Right cardiac atrium (tissue), 5 donors: ENCODE measurements at regions not wholly inside any gene's neighbourhood (a gene's known extent, or its start where the extent isn't known, plus 50 kb on each side); places are given as distances from the start of the nearest gene placed in this dataset.

Experiments
- ATAC-seq, 2 donors: fragments of 200-7000 bp; cut with Tn5 transposase; one replicate each; pipeline versions ENCODE4 v1.8.0 to v1.9.1; 2020; ENCODE audit warnings: moderate library complexity in 2 of 2, mild to moderate bottlenecking in 1 of 2
- DNase-seq, 3 donors: peaks; one replicate each; pipeline ENCODE4 v3.0.0-alpha.2; 2020
- H3K27ac ChIP-seq: one replicate; pipeline ENCODE4 v1.5.1; 2013; ENCODE audit warnings: mild to moderate bottlenecking, low read length, control low read depth, moderate library complexity
- H3K27me3 ChIP-seq: one replicate; pipeline ENCODE4 v1.6.1; 2013; ENCODE audit not compliant: control insufficient read depth, insufficient read depth
- H3K4me1 ChIP-seq: one replicate; pipeline ENCODE4 v1.6.1; 2013; ENCODE audit warnings: low read length; ENCODE audit not compliant: control insufficient read depth, insufficient read depth
- H3K4me3 ChIP-seq: one replicate; pipeline ENCODE4 v1.5.1; 2013; ENCODE audit warnings: low read length, control low read depth
- H3K9me3 ChIP-seq: one replicate; pipeline ENCODE4 v1.6.1; 2013; ENCODE audit warnings: low read length; ENCODE audit not compliant: control insufficient read depth
- WGBS: extraction: QIAGEN DNeasy Blood & Tissue Kit; methylation state at CpG from one replicate; pipeline ENCODE4 v1.1.7; 2013; 5-methylcytosine and 5-hydroxymethylcytosine counted together
- intact Hi-C, 4 donors: fragments of 100-400 bp; cut with DNase I; formaldehyde crosslinking; loops; one replicate each; pipeline versions ENCODE4 v1.11.0 to v1.14.0; 2022 to 2023
- donor health status: healthy with polysubstance abuse.
- donor health status: DM: no; HTN: yes; CAD: no.
- donor health status: DM: no; HTN: no; CAD: no.
- donor health status: DM: no; HTN: yes; CAD: no; lungs with severe emphysema.
- donor health status: DM: yes; HTN: yes; CAD: no.

GRCh38 chr2:2861666-2862240 lies 515.9 kb downstream of the EIPR1 start:
- Histone ChIP-seq H3K4me3 (no peak overlapping the region), H3K4me1 (no peaks in the 10 kb centered on the region), H3K27me3 (no peaks in the 10 kb centered on the region), H3K27ac (no peak overlapping the region), H3K9me3 (no peaks in the 10 kb centered on the region)
- ATAC-seq (peak in 1 of 2 donors; percentile 10), DNase-seq (no peak)
- 69% methylated on average over 19 of the region's 19 CpGs for WGBS
- intact Hi-C loops: no loop called here

- DNase-seq (no peak), ATAC-seq (peak in 1 of 2 donors; percentile 26)
- Histone ChIP-seq H3K4me3 (no peak overlapping the region), H3K27me3 (no peaks in the 10 kb centered on the region), H3K27ac (no peak overlapping the region), H3K4me1 (no peaks in the 10 kb centered on the region), H3K9me3 (no peaks in the 10 kb centered on the region)
- intact Hi-C loops: no loop called here
- WGBS: 82% methylated on average over 20 of the region's 20 CpGs
Observed at GRCh38 chr2:2860589-2861300, 516.9 kb downstream of the EIPR1 start.

- DNase-seq (no peak), ATAC-seq (no peak)
- intact Hi-C loops: no loop called here
- H3K4me3 ChIP-seq: no peak overlapping the region
- no peak overlapping the region for H3K27ac ChIP-seq
- no peaks in the 10 kb centered on the region for H3K4me1 ChIP-seq
- no peaks in the 10 kb centered on the region for H3K27me3 ChIP-seq
- WGBS: 90% methylated on average over 9 of the region's 9 CpGs
- no peaks in the 10 kb centered on the region for H3K9me3 ChIP-seq
Observed at GRCh38 chr2:2859732-2860131, 517.9 kb downstream of the EIPR1 start.

- Histone ChIP-seq H3K27me3 (no peaks in the 10 kb centered on the region), H3K4me3 (no peak overlapping the region), H3K9me3 (no peaks in the 10 kb centered on the region), H3K4me1 (no peaks in the 10 kb centered on the region), H3K27ac (no peak overlapping the region)
- no peak for ATAC-seq
- WGBS: 95% methylated on average over 15 of the region's 15 CpGs
- intact Hi-C loops: no loop called here
- DNase-seq: no peak
Observed at GRCh38 chr2:2859164-2859563, 518.5 kb downstream of the EIPR1 start.

- Histone ChIP-seq H3K4me3 (no peak overlapping the region), H3K4me1 (no peaks in the 10 kb centered on the region), H3K27me3 (no peaks in the 10 kb centered on the region), H3K27ac (no peak overlapping the region), H3K9me3 (no peaks in the 10 kb centered on the region)
- peak in 1 of 2 donors; percentile 25 for ATAC-seq
- intact Hi-C loops: no loop called here
- WGBS: 42% methylated on average over 3 of the region's 3 CpGs
- DNase-seq: peak in 1 of 3 donors; percentile 2
Observed at GRCh38 chr2:2856723-2857415, 520.7 kb downstream of the EIPR1 start.

- DNase-seq (no peak), ATAC-seq (no peak)
- Histone ChIP-seq H3K4me1 (no peaks in the 10 kb centered on the region), H3K27me3 (no peaks in the 10 kb centered on the region), H3K4me3 (no peak overlapping the region), H3K27ac (no peak overlapping the region), H3K9me3 (no peaks in the 10 kb centered on the region)
- 87% methylated on average over 5 of the region's 5 CpGs for WGBS
- intact Hi-C loops: no loop called here
Observed at GRCh38 chr2:2855297-2855696, 522.3 kb downstream of the EIPR1 start.

- 51% methylated on average over 2 of the region's 2 CpGs for WGBS
- no peaks in the 10 kb centered on the region for H3K9me3 ChIP-seq
- no peaks in the 10 kb centered on the region for H3K4me1 ChIP-seq
- DNase-seq: peak in 1 of 3 donors; percentile 5
- no peak overlapping the region for H3K27ac ChIP-seq
- no peak overlapping the region for H3K4me3 ChIP-seq
- no peaks in the 10 kb centered on the region for H3K27me3 ChIP-seq
- no peak for ATAC-seq
- intact Hi-C loops: no loop called here
Observed at GRCh38 chr2:2853346-2853745, 522.3 kb upstream of the MYT1L start.

GRCh38 chr2:2851806-2852777 lies 521.0 kb upstream of the MYT1L start:
- Histone ChIP-seq H3K4me1 (no peaks in the 10 kb centered on the region), H3K27ac (no peak overlapping the region), H3K27me3 (no peaks in the 10 kb centered on the region), H3K4me3 (no peak overlapping the region), H3K9me3 (no peaks in the 10 kb centered on the region)
- 67% methylated on average over 24 of the region's 24 CpGs for whole genome bisulfite sequencing
- intact Hi-C loops: no loop called here
- ATAC-seq: no peak
- no peak for DNase-seq

GRCh38 chr2:2851316-2851715 lies 520.2 kb upstream of the MYT1L start:
- Histone ChIP-seq H3K9me3 (no peaks in the 10 kb centered on the region), H3K4me3 (no peak overlapping the region), H3K4me1 (no peaks in the 10 kb centered on the region), H3K27me3 (no peaks in the 10 kb centered on the region), H3K27ac (no peak overlapping the region)
- ATAC-seq (no peak), DNase-seq (no peak)
- intact Hi-C loops: no loop called here
- 90% methylated on average over 9 of the region's 9 CpGs for WGBS

GRCh38 chr2:2850859-2851258 lies 519.8 kb upstream of the MYT1L start:
- Histone ChIP-seq H3K4me3 (no peak overlapping the region), H3K27me3 (no peaks in the 10 kb centered on the region), H3K27ac (no peak overlapping the region), H3K9me3 (no peaks in the 10 kb centered on the region), H3K4me1 (no peaks in the 10 kb centered on the region)
- intact Hi-C loops: no loop called here
- DNase-seq: no peak
- ATAC-seq: no peak
- 87% methylated on average over 7 of the region's 7 CpGs for WGBS
